CD14-positive monocyte (primary cell): ENCODE measurements at regions not wholly inside any gene's neighbourhood (a gene's known extent, or its start where the extent isn't known, plus 50 kb on each side); places are given as distances from the start of the nearest gene placed in this dataset.

Experiments
- DNase-seq, 3 donors: peaks; one replicate each; pipeline ENCODE4 v3.0.0-alpha.2; 2011 to 2022
- H2AFZ ChIP-seq: 2 replicates; pipeline ENCODE4 v1.6.0; 2012; ENCODE audit warnings: mild to moderate bottlenecking, low read depth, low read length, inconsistent platforms; ENCODE audit not compliant: insufficient read depth, poor library complexity, severe bottlenecking
- H3K27ac ChIP-seq, 2 donors: 1 replicate in 1 of 2; 2 replicates in 1 of 2; pipeline ENCODE4 v1.5.1; 2012 to 2013; ENCODE audit warnings: low read length in 2 of 2, control low read depth in 1 of 2, inconsistent platforms in 1 of 2, low read depth in 1 of 2, mild to moderate bottlenecking in 1 of 2
- H3K27me3 ChIP-seq, 2 donors: one replicate each; pipeline versions ENCODE4 v1.6.0 to v1.6.1; 2011 to 2013; ENCODE audit warnings: low read length in 2 of 2; ENCODE audit not compliant: control insufficient read depth in 2 of 2, insufficient read depth in 2 of 2
- H3K36me3 ChIP-seq, 2 donors: replicated peaks in 1 of 2; 1 replicate in 1 of 2; 2 replicates in 1 of 2; pipeline versions ENCODE4 v1.5.1 to v1.6.1; 2012 to 2013; ENCODE audit warnings: low read length in 2 of 2, control low read depth in 1 of 2, inconsistent platforms in 1 of 2, mild to moderate bottlenecking in 1 of 2; ENCODE audit not compliant: insufficient read depth in 2 of 2, control insufficient read depth in 1 of 2
- H3K4me1 ChIP-seq, 2 donors: 1 replicate in 1 of 2; 2 replicates in 1 of 2; pipeline versions ENCODE4 v1.5.1 to v1.6.1; 2012 to 2013; ENCODE audit warnings: low read length in 2 of 2, control low read depth in 1 of 2, inconsistent platforms in 1 of 2, mild to moderate bottlenecking in 1 of 2, moderate library complexity in 1 of 2; ENCODE audit not compliant: insufficient read depth in 2 of 2, control insufficient read depth in 1 of 2
- H3K4me2 ChIP-seq: replicated peaks from 2 replicates; pipeline ENCODE3; 2012; ENCODE audit warnings: low read length, moderate library complexity, mild to moderate bottlenecking; ENCODE audit not compliant: poor library complexity, severe bottlenecking; ENCODE audit errors: extremely low read depth
- H3K4me3 ChIP-seq, 3 experiments: fragments of 200-600 bp in 1 of 3; sonication (generic) in 1 of 3; replicated peaks in 1 of 3; 1 replicate in 2 of 3; 2 replicates in 1 of 3; pipeline ENCODE4 v1.5.1; 2011 to 2013; ENCODE audit warnings: low read length in 3 of 3, mild to moderate bottlenecking in 3 of 3, control low read depth in 2 of 3, low read depth in 2 of 3, inconsistent platforms in 1 of 3, moderate library complexity in 1 of 3
- H3K79me2 ChIP-seq: 2 replicates; pipeline ENCODE4 v1.6.0; 2012; ENCODE audit warnings: mild to moderate bottlenecking, control low read depth, inconsistent platforms, low read length, moderate library complexity; ENCODE audit not compliant: insufficient read depth
- H3K9ac ChIP-seq: 2 replicates; pipeline ENCODE4 v1.6.0; 2017; ENCODE audit warnings: low read length, mild to moderate bottlenecking; ENCODE audit not compliant: insufficient read depth, poor library complexity, severe bottlenecking
- H3K9me3 ChIP-seq, 2 donors: replicated peaks in 1 of 2; 1 replicate in 1 of 2; 2 replicates in 1 of 2; pipeline versions ENCODE4 v1.5.1 to v1.6.1; 2012 to 2013; ENCODE audit warnings: low read length in 2 of 2, control low read depth in 1 of 2; ENCODE audit not compliant: control insufficient read depth in 1 of 2, insufficient read depth in 1 of 2
- H4K20me1 ChIP-seq: 2 replicates; pipeline ENCODE4 v1.6.0; 2012; ENCODE audit warnings: mild to moderate bottlenecking, low read length, control low read depth, moderate library complexity; ENCODE audit not compliant: insufficient read depth
- H3K27ac Mint-ChIP-seq, 7 donors: one replicate each; pipeline ENCODE4 v1.8.0; 2020; ENCODE audit warnings: mild to moderate bottlenecking in 7 of 7, mixed read lengths in 7 of 7, moderate library complexity in 6 of 7, inconsistent platforms in 2 of 7
- H3K27me3 Mint-ChIP-seq, 3 donors: one replicate each; pipeline ENCODE4 v1.8.0; 2021 to 2022; ENCODE audit warnings: low read depth in 3 of 3, mild to moderate bottlenecking in 3 of 3, mixed read lengths in 3 of 3, moderate library complexity in 3 of 3, inconsistent platforms in 1 of 3
- H3K36me3 Mint-ChIP-seq, 2 donors: one replicate each; pipeline ENCODE4 v1.8.0; 2020; ENCODE audit warnings: mixed read lengths in 2 of 2, inconsistent platforms in 1 of 2, mild to moderate bottlenecking in 1 of 2
- H3K4me1 Mint-ChIP-seq: one replicate; pipeline ENCODE4 v1.8.0; 2020; ENCODE audit warnings: mild to moderate bottlenecking, mixed read lengths
- H3K4me3 Mint-ChIP-seq, 2 donors: one replicate each; pipeline ENCODE4 v1.8.0; 2020; ENCODE audit warnings: mild to moderate bottlenecking in 2 of 2, mixed read lengths in 2 of 2, moderate library complexity in 1 of 2
- H3K9me3 Mint-ChIP-seq, 7 donors: one replicate each; pipeline ENCODE4 v1.8.0; 2020 to 2022; ENCODE audit warnings: mixed read lengths in 7 of 7, mild to moderate bottlenecking in 6 of 7, moderate library complexity in 6 of 7, inconsistent platforms in 2 of 7
- WGBS: methylation state at CpG from one replicate; pipeline ENCODE4 v1.1.5; 2013; ENCODE audit warnings: missing lambda C conversion rate; ENCODE audit not compliant: insufficient coverage; 5-methylcytosine and 5-hydroxymethylcytosine counted together
- intact Hi-C, 2 donors: fragments of 100-400 bp; cut with micrococcal nuclease; formaldehyde crosslinking; loops; one replicate each; pipeline versions ENCODE4 v1.15.0 to v1.15.1; 2023
- TF ChIP-seq, protein P1 (sequence below): fragments of 200-600 bp; IDR thresholded peaks from one replicate; pipeline ENCODE4 v1.8.0; 2022; ENCODE audit warnings: antibody characterized with exemption, mild to moderate bottlenecking

DNA sequence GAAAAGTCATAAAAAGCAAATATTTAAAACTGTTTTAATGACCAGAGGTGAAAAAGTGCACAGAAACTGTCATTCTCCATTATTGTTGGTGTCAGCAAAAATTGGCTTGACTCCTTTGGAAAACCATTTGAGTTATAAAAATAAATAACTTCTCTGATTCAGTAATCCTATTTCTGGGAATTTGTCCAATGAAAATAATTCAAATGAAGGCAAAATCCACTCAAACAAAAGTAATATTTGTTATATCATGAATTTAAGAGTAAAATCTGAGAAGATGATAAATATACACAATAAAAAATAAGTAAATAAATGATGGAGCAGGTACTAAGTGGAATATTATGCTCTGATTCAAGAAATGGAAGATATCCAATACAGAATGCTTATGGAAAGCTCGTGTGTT is 326.6 kb upstream of the KLF6 start:
- Histone ChIP-seq H3K9me3 (no peaks in the 10 kb centered on the region), H2AFZ (no peak overlapping the region), H3K4me1 (peaks cover 0 to 10% of the 10 kb centered on the region in 2 donors), H3K36me3 (no peaks in the 10 kb centered on the region), H3K79me2 (no peaks in the 10 kb centered on the region), H3K4me2 (no peak overlapping the region), H4K20me1 (no peaks in the 10 kb centered on the region), H3K4me3 (no peak overlapping the region), H3K9ac (no peak overlapping the region), H3K27ac (no peak overlapping the region), H3K27me3 (no peaks in the 10 kb centered on the region)
- Mint-ChIP-seq H3K9me3 (peaks cover 0 to 7% (median 4%) of the 10 kb centered on the region in 7 donors), H3K4me1 (peaks cover 10% of the 10 kb centered on the region), H3K27me3 (peaks cover 0 to 2% (median 2%) of the 10 kb centered on the region in 3 donors), H3K27ac (no peak overlapping the region), H3K4me3 (no peak overlapping the region), H3K36me3 (no peaks in the 10 kb centered on the region)
- intact Hi-C loops, result no loop called here
- no peak for DNase-seq
- TF ChIP-seq, protein P1, sequence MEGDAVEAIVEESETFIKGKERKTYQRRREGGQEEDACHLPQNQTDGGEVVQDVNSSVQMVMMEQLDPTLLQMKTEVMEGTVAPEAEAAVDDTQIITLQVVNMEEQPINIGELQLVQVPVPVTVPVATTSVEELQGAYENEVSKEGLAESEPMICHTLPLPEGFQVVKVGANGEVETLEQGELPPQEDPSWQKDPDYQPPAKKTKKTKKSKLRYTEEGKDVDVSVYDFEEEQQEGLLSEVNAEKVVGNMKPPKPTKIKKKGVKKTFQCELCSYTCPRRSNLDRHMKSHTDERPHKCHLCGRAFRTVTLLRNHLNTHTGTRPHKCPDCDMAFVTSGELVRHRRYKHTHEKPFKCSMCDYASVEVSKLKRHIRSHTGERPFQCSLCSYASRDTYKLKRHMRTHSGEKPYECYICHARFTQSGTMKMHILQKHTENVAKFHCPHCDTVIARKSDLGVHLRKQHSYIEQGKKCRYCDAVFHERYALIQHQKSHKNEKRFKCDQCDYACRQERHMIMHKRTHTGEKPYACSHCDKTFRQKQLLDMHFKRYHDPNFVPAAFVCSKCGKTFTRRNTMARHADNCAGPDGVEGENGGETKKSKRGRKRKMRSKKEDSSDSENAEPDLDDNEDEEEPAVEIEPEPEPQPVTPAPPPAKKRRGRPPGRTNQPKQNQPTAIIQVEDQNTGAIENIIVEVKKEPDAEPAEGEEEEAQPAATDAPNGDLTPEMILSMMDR, result no peak
- WGBS, result no CpG with 5 or more reads among the region's 1 CpG

DNA sequence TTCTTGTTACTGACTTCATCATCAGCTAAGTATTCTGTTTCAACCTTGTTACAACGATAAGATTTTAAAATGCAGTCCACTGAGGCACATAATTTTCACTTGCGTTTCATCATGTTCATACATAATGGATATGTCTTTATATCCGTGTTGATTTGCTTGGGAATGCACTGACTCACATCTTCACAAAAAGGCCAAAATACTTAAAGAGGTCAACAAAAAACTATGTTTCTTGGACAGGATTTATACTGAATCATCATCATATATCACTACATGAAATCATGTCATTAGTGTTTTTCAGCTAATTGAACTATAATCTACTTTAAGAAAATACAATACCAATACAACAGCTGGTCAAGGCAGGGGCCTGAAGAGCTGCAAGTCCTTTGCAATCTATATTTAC is 324.5 kb upstream of the KLF6 start:
- Histone ChIP-seq H3K27me3 (no peaks in the 10 kb centered on the region), H2AFZ (no peak overlapping the region), H3K4me1 (peaks cover 0 to 10% of the 10 kb centered on the region in 2 donors), H4K20me1 (no peaks in the 10 kb centered on the region), H3K4me3 (no peak overlapping the region), H3K9me3 (no peaks in the 10 kb centered on the region), H3K79me2 (no peaks in the 10 kb centered on the region), H3K36me3 (no peaks in the 10 kb centered on the region), H3K4me2 (no peak overlapping the region), H3K27ac (no peak overlapping the region), H3K9ac (no peak overlapping the region)
- no peaks in the 10 kb centered on the region for H3K36me3 Mint-ChIP-seq
- peaks cover 0 to 2% (median 0%) of the 10 kb centered on the region in 3 donors for H3K27me3 Mint-ChIP-seq
- TF ChIP-seq, protein P1, result no peak
- H3K4me3 Mint-ChIP-seq, result no peak overlapping the region
- no peak for DNase-seq
- intact Hi-C loops, result no loop called here
- peaks cover 0 to 7% (median 2%) of the 10 kb centered on the region in 7 donors for H3K9me3 Mint-ChIP-seq
- H3K4me1 Mint-ChIP-seq, result peaks cover 10% of the 10 kb centered on the region
- WGBS, result 100% methylated on average over 1 of the region's 3 CpGs
- no peak overlapping the region for H3K27ac Mint-ChIP-seq
